ENCODE measurements at regions not wholly inside any gene's neighbourhood (a gene's known extent, or its start where the extent isn't known, plus 50 kb on each side); places are given as distances from the start of the nearest gene placed in this dataset.

DNA sequence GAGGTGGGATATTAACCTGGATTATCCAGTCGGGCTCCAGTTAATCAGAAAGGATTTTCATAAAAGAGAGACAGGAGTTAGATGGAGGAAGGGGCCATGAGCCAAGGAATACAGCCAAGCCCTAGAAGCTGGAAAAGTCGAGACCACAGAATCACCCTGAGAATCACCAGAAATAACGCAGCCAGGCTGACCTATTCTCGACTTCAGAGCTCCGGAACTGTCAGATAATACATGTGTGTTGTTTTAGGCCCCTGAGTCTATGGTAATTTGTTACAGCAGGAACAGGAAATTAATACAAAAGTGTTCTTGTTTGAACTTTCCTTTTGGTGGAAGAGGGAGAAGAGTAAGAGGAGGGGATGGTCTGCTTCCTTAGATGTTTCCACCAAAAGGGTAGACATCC lies 208.1 kb downstream of the JCAD start:
- H3K79me2 ChIP-seq (ENCODE audit: control insufficient read depth, insufficient read depth, low read length): no peaks in the 10 kb centered on the region
- H3K36me3 ChIP-seq (ENCODE audit: control insufficient read depth, insufficient read depth, low read length): no peaks in the 10 kb centered on the region
- no peak overlapping the region for H3K4me3 ChIP-seq (replicated peaks in 1 of 4; ENCODE audit: control extremely low read depth in 1 of 4, insufficient read depth in 1 of 4, low read depth in 3 of 4, low read length in 4 of 4)
- no peak overlapping the region for H3K4me2 ChIP-seq (ENCODE audit: extremely low read depth, insufficient read depth, low read length)
- no peaks in the 10 kb centered on the region for H4K20me1 ChIP-seq (ENCODE audit: control insufficient read depth, extremely low read depth, insufficient read depth, low read length)
- no peak overlapping the region for H2AFZ ChIP-seq (ENCODE audit: low read length)
- H3K9ac ChIP-seq (ENCODE audit: insufficient read depth, low read length): no peak overlapping the region
- TF ChIP-seq, protein P1, sequence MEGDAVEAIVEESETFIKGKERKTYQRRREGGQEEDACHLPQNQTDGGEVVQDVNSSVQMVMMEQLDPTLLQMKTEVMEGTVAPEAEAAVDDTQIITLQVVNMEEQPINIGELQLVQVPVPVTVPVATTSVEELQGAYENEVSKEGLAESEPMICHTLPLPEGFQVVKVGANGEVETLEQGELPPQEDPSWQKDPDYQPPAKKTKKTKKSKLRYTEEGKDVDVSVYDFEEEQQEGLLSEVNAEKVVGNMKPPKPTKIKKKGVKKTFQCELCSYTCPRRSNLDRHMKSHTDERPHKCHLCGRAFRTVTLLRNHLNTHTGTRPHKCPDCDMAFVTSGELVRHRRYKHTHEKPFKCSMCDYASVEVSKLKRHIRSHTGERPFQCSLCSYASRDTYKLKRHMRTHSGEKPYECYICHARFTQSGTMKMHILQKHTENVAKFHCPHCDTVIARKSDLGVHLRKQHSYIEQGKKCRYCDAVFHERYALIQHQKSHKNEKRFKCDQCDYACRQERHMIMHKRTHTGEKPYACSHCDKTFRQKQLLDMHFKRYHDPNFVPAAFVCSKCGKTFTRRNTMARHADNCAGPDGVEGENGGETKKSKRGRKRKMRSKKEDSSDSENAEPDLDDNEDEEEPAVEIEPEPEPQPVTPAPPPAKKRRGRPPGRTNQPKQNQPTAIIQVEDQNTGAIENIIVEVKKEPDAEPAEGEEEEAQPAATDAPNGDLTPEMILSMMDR (conservative IDR thresholded peaks at IDR 0.05 in 1 of 2, IDR thresholded peaks at IDR 0.05 in 1 of 2; ENCODE audit: low read depth in 1 of 2, low read length in 2 of 2): no peak
- no peak for TF ChIP-seq EZH2 (IDR thresholded peaks at IDR 0.05; ENCODE audit: low read length, missing control alignments)
- H3K27ac ChIP-seq (ENCODE audit: insufficient read depth, low read length): no peak overlapping the region
- no peaks in the 10 kb centered on the region for H3K27me3 ChIP-seq (ENCODE audit: control insufficient read depth, insufficient read depth, low read length)
- DNase-seq (ENCODE audit: low read depth in 2 of 2): no peak
- H3K9me3 ChIP-seq (ENCODE audit: control insufficient read depth, insufficient read depth, low read depth, low read length): no peaks in the 10 kb centered on the region
- peaks cover 7% of the 10 kb centered on the region for H3K4me1 ChIP-seq (ENCODE audit: control insufficient read depth, extremely low read depth, insufficient read depth, low read length)

DNA sequence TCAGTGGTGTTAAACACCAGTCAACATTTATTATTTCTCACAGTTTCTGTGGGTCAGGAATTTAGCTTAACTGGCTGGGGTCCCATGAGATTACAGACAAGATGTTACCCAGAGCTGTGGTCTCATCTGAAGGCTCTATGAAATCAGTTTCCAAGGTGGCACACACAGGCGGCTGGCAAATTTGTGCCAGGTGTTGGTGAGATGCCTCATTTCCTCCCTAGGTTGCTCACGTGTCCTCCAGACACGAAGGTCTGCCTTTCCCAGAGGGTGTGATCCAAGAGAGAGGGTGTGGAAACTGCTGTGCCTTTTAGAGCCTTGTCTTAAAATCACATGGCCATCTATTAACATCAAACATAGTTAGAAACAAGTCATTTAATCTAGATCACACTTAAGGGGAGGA lies 209.0 kb downstream of the JCAD start:
- DNase-seq (ENCODE audit: low read depth in 2 of 2): no peak
- Histone ChIP-seq H3K36me3 (ENCODE audit: control insufficient read depth, insufficient read depth, low read length) (no peaks in the 10 kb centered on the region), H3K4me3 (replicated peaks in 1 of 4; ENCODE audit: control extremely low read depth in 1 of 4, insufficient read depth in 1 of 4, low read depth in 3 of 4, low read length in 4 of 4) (no peak overlapping the region), H3K27ac (ENCODE audit: insufficient read depth, low read length) (no peak overlapping the region), H2AFZ (ENCODE audit: low read length) (no peak overlapping the region), H4K20me1 (ENCODE audit: control insufficient read depth, extremely low read depth, insufficient read depth, low read length) (no peaks in the 10 kb centered on the region), H3K4me2 (ENCODE audit: extremely low read depth, insufficient read depth, low read length) (no peak overlapping the region), H3K27me3 (ENCODE audit: control insufficient read depth, insufficient read depth, low read length) (no peaks in the 10 kb centered on the region), H3K9ac (ENCODE audit: insufficient read depth, low read length) (no peak overlapping the region), H3K9me3 (ENCODE audit: control insufficient read depth, insufficient read depth, low read depth, low read length) (no peaks in the 10 kb centered on the region), H3K79me2 (ENCODE audit: control insufficient read depth, insufficient read depth, low read length) (no peaks in the 10 kb centered on the region), H3K4me1 (ENCODE audit: control insufficient read depth, extremely low read depth, insufficient read depth, low read length) (peaks cover 7% of the 10 kb centered on the region)
- TF ChIP-seq, protein P1 (conservative IDR thresholded peaks at IDR 0.05 in 1 of 2, IDR thresholded peaks at IDR 0.05 in 1 of 2; ENCODE audit: low read depth in 1 of 2, low read length in 2 of 2): no peak
- TF ChIP-seq EZH2 (IDR thresholded peaks at IDR 0.05; ENCODE audit: low read length, missing control alignments): no peak

DNA sequence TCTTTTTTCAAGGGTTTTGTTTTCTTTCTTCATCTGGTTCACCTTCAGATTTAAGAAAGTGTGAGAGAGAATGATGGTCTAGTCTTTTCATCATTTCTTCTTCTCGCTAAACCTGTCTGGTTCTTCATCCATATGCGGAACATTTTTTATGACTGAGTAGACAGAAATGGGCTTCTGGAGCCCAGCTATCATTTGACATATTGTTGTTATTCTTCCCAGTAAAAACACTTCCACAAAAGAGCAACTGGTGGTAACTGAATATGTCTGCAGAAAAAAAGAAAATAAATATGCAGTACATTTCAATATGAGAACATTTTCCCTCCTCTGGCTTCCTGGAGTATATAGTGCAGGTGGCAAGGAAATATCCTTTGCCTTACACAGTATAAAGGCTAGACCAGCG lies 209.5 kb downstream of the JCAD start:
- H3K9ac ChIP-seq (ENCODE audit: insufficient read depth, low read length): no peak overlapping the region
- peak overlapping the region; percentile 15 for H2AFZ ChIP-seq (ENCODE audit: low read length)

More for the DNA sequence above, 209.5 kb downstream of the JCAD start:
- Histone ChIP-seq H3K4me3 (replicated peaks in 1 of 4; ENCODE audit: control extremely low read depth in 1 of 4, insufficient read depth in 1 of 4, low read depth in 3 of 4, low read length in 4 of 4) (peak overlapping the region; percentile 0 to 41 (median 20)), H3K36me3 (ENCODE audit: control insufficient read depth, insufficient read depth, low read length) (no peaks in the 10 kb centered on the region), H3K9me3 (ENCODE audit: control insufficient read depth, insufficient read depth, low read depth, low read length) (no peaks in the 10 kb centered on the region), H3K79me2 (ENCODE audit: control insufficient read depth, insufficient read depth, low read length) (no peaks in the 10 kb centered on the region), H4K20me1 (ENCODE audit: control insufficient read depth, extremely low read depth, insufficient read depth, low read length) (no peaks in the 10 kb centered on the region), H3K27me3 (ENCODE audit: control insufficient read depth, insufficient read depth, low read length) (no peaks in the 10 kb centered on the region), H3K4me1 (ENCODE audit: control insufficient read depth, extremely low read depth, insufficient read depth, low read length) (peaks cover 7% of the 10 kb centered on the region), H3K4me2 (ENCODE audit: extremely low read depth, insufficient read depth, low read length) (peak overlapping the region; percentile 74), H3K27ac (ENCODE audit: insufficient read depth, low read length) (peak overlapping the region; percentile 73)
- DNase-seq (ENCODE audit: low read depth in 2 of 2): no peak
- TF ChIP-seq EZH2 (IDR thresholded peaks at IDR 0.05; ENCODE audit: low read length, missing control alignments): no peak
- TF ChIP-seq, protein P1 (conservative IDR thresholded peaks at IDR 0.05 in 1 of 2, IDR thresholded peaks at IDR 0.05 in 1 of 2; ENCODE audit: low read depth in 1 of 2, low read length in 2 of 2): no peak

Data from fibroblast of lung (primary cell).